Natural killer cell (primary cell): ENCODE measurements at regions not wholly inside any gene's neighbourhood (a gene's known extent, or its start where the extent isn't known, plus 50 kb on each side); places are given as distances from the start of the nearest gene placed in this dataset.
"Not testable (repeated sequence)": the region's sequence is repeated elsewhere in the genome, so short reads cannot be mapped to it uniquely, and the experiment has no call there.

ENCODE experiments used
- ATAC-seq, 3 donors: fragments of 150-1000 bp in 2 of 3; fragments of 200-7000 bp in 1 of 3; cut with Tn5 transposase; 1 replicate in 1 of 3; 2 replicates in 2 of 3; pipeline ENCODE4 v1.10.0; 2021; ENCODE audit warnings: mild to moderate bottlenecking in 2 of 3, moderate library complexity in 2 of 3
- DNase-seq, 2 donors: peaks; one replicate each; pipeline versions ENCODE4 v3.0.0 to v3.0.0-alpha.2; 2013 to 2021; ENCODE audit warnings: mixed read lengths in 1 of 2
- H3K27ac ChIP-seq: one replicate; pipeline ENCODE4 v1.5.1; 2013; ENCODE audit warnings: mild to moderate bottlenecking, low read length
- H3K27me3 ChIP-seq: one replicate; pipeline ENCODE4 v1.6.1; 2013; ENCODE audit warnings: low read length; ENCODE audit not compliant: control insufficient read depth, insufficient read depth
- H3K36me3 ChIP-seq: one replicate; pipeline ENCODE4 v1.6.1; 2013; ENCODE audit warnings: low read length; ENCODE audit not compliant: control insufficient read depth, insufficient read depth
- H3K4me1 ChIP-seq: one replicate; pipeline ENCODE4 v1.6.1; 2013; ENCODE audit warnings: low read length; ENCODE audit not compliant: control insufficient read depth, insufficient read depth
- H3K4me3 ChIP-seq: one replicate; pipeline ENCODE4 v1.5.1; 2013; ENCODE audit warnings: low read length
- H3K9me3 ChIP-seq: one replicate; pipeline ENCODE4 v1.6.1; 2013; ENCODE audit warnings: low read length; ENCODE audit not compliant: control insufficient read depth, insufficient read depth
- H3K27ac Mint-ChIP-seq, 2 donors: one replicate each; pipeline ENCODE4 v1.8.0; 2022; ENCODE audit warnings: mild to moderate bottlenecking in 2 of 2, mixed read lengths in 2 of 2, moderate library complexity in 1 of 2
- H3K27me3 Mint-ChIP-seq, 2 donors: one replicate each; pipeline ENCODE4 v1.8.0; 2022; ENCODE audit warnings: low read depth in 2 of 2, mixed read lengths in 2 of 2
- H3K36me3 Mint-ChIP-seq: one replicate; pipeline ENCODE4 v1.8.0; 2022; ENCODE audit warnings: mixed read lengths
- H3K4me1 Mint-ChIP-seq, 2 donors: one replicate each; pipeline ENCODE4 v1.8.0; 2022; ENCODE audit warnings: mixed read lengths in 2 of 2
- H3K4me3 Mint-ChIP-seq: one replicate; pipeline ENCODE4 v1.8.0; 2022; ENCODE audit warnings: mild to moderate bottlenecking, moderate library complexity, mixed read lengths
- H3K9me3 Mint-ChIP-seq, 2 donors: one replicate each; pipeline ENCODE4 v1.8.0; 2022; ENCODE audit warnings: mixed read lengths in 2 of 2
- WGBS: methylation state at CpG from one replicate; pipeline ENCODE4 v1.1.7; 2013; ENCODE audit warnings: missing lambda C conversion rate; ENCODE audit not compliant: insufficient coverage; 5-methylcytosine and 5-hydroxymethylcytosine counted together
- intact Hi-C: fragments of 100-400 bp; cut with micrococcal nuclease; formaldehyde crosslinking; loops from one replicate; pipeline ENCODE4 v1.14.2; 2022
- TF ChIP-seq, protein P1 (sequence below): fragments of 200-600 bp; IDR thresholded peaks from one replicate; pipeline ENCODE4 v1.8.0; 2022; ENCODE audit warnings: antibody characterized with exemption

GRCh38 chr2:147002256-147002655 is 842.6 kb upstream of the ACVR2A start:
- no peaks in the 10 kb centered on the region for H3K4me1 Mint-ChIP-seq
- Histone ChIP-seq H3K27ac (no peak overlapping the region), H3K27me3 (no peaks in the 10 kb centered on the region), H3K4me1 (no peaks in the 10 kb centered on the region), H3K4me3 (no peak overlapping the region), H3K36me3 (no peaks in the 10 kb centered on the region), H3K9me3 (no peaks in the 10 kb centered on the region)
- no peaks in the 10 kb centered on the region for H3K36me3 Mint-ChIP-seq
- no peak overlapping the region for H3K27ac Mint-ChIP-seq
- H3K27me3 Mint-ChIP-seq, result no peaks in the 10 kb centered on the region
- TF ChIP-seq, protein P1, sequence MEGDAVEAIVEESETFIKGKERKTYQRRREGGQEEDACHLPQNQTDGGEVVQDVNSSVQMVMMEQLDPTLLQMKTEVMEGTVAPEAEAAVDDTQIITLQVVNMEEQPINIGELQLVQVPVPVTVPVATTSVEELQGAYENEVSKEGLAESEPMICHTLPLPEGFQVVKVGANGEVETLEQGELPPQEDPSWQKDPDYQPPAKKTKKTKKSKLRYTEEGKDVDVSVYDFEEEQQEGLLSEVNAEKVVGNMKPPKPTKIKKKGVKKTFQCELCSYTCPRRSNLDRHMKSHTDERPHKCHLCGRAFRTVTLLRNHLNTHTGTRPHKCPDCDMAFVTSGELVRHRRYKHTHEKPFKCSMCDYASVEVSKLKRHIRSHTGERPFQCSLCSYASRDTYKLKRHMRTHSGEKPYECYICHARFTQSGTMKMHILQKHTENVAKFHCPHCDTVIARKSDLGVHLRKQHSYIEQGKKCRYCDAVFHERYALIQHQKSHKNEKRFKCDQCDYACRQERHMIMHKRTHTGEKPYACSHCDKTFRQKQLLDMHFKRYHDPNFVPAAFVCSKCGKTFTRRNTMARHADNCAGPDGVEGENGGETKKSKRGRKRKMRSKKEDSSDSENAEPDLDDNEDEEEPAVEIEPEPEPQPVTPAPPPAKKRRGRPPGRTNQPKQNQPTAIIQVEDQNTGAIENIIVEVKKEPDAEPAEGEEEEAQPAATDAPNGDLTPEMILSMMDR, result no peak
- no peak overlapping the region for H3K4me3 Mint-ChIP-seq
- no CpG with 5 or more reads among the region's 1 CpG for WGBS
- ATAC-seq (no peak), DNase-seq (no peak)
- peaks cover 3 to 7% of the 10 kb centered on the region in 2 donors for H3K9me3 Mint-ChIP-seq
- intact Hi-C loops, result no loop called here

DNA sequence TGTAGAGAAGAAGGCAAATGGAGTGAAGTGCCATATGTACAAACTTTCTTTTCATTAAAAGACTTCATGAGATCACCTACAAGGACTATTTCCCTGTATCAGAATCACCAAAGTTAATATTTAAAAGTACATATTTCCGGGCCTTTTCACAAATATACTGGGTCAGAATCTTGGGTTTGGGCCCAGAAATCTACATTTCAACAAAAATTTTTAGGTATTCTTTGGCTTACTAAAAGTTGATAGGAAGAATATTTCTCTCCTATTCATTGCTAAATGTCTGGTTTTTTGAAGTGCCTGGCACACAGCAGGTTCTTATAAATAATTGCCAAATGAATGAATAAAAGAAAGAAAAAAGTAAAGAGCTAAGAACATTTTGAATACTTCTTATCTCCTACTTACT is 843.8 kb upstream of the ACVR2A start:
- no peaks in the 10 kb centered on the region for H3K4me1 Mint-ChIP-seq
- no peaks in the 10 kb centered on the region for H3K4me1 ChIP-seq
- DNase-seq (no peak), ATAC-seq (no peak)
- TF ChIP-seq, protein P1, result no peak
- H3K27me3 Mint-ChIP-seq, result no peaks in the 10 kb centered on the region
- no peak overlapping the region for H3K4me3 Mint-ChIP-seq
- H3K27me3 ChIP-seq, result no peaks in the 10 kb centered on the region
- no peaks in the 10 kb centered on the region for H3K36me3 ChIP-seq
- H3K36me3 Mint-ChIP-seq, result no peaks in the 10 kb centered on the region
- no peak overlapping the region for H3K4me3 ChIP-seq
- intact Hi-C loops, result no loop called here
- WGBS, result 67% methylated on average over 1 of the region's 1 CpG
- H3K9me3 ChIP-seq, result no peaks in the 10 kb centered on the region
- H3K9me3 Mint-ChIP-seq, result peaks cover 3 to 7% of the 10 kb centered on the region in 2 donors
- H3K27ac ChIP-seq, result no peak overlapping the region
- H3K27ac Mint-ChIP-seq, result no peak overlapping the region

DNA sequence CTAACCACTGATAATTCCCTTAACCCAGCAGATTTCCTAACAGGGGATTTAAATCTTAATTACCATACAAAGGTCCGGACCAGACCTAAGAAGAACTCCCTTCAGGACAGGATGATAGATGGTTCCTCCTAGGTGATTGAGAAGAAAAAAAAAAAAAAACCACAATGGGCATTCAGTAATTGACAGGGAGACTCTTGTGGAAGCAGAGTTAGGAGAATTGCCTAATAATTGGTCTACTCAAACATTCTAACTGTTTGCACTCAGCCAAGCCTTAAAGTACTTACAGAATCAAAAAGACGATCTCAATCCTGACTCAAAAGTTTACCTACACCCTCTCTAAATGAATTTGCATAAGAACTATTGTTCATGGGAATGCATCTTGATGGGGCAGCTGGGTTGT is 844.7 kb upstream of the ACVR2A start:
- H3K4me3 Mint-ChIP-seq, H3K27me3 Mint-ChIP-seq, H3K27ac Mint-ChIP-seq, H3K27ac ChIP-seq, intact Hi-C loops, H3K36me3 Mint-ChIP-seq, H3K4me1 Mint-ChIP-seq, H3K27me3 ChIP-seq, H3K36me3 ChIP-seq, DNase-seq, ATAC-seq, H3K9me3 Mint-ChIP-seq, H3K4me3 ChIP-seq, H3K9me3 ChIP-seq, H3K4me1 ChIP-seq: not testable (repeated sequence)
- 43% methylated on average over 1 of the region's 2 CpGs for WGBS

DNA sequence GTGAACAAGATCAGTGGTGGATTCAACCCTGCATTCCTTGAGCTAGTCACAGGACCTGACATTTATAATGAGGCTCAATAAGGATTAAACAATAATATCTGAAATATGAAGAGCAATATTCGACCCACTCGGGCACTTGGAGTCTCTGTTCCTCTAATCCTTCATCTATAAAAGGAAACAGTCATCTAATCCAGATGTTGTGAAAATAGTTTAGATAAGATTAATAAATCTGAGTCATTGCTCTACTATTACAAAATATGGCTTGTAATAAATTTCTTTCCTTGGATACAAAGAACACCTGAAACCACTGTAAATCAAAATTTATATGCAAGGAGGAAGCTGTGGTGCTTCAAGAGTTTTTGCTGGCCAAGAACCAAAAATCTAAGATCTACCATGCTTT is 846.9 kb upstream of the ACVR2A start:
- no peak overlapping the region for H3K27ac Mint-ChIP-seq
- Histone ChIP-seq H3K36me3 (no peaks in the 10 kb centered on the region), H3K4me1 (no peaks in the 10 kb centered on the region), H3K27me3 (no peaks in the 10 kb centered on the region), H3K4me3 (no peak overlapping the region), H3K9me3 (no peaks in the 10 kb centered on the region), H3K27ac (no peak overlapping the region)
- no peak for ATAC-seq
- H3K4me3 Mint-ChIP-seq, result no peak overlapping the region
- TF ChIP-seq, protein P1, result no peak
- H3K36me3 Mint-ChIP-seq, result no peaks in the 10 kb centered on the region
- no CpG with 5 or more reads among the region's 2 CpGs for WGBS
- peaks cover 3 to 8% of the 10 kb centered on the region in 2 donors for H3K9me3 Mint-ChIP-seq
- no peaks in the 10 kb centered on the region for H3K4me1 Mint-ChIP-seq
- H3K27me3 Mint-ChIP-seq, result no peaks in the 10 kb centered on the region
- intact Hi-C loops, result no loop called here
- no peak for DNase-seq
